Osteoblast (primary cell): ENCODE measurements at regions not wholly inside any gene's neighbourhood (a gene's known extent, or its start where the extent isn't known, plus 50 kb on each side); places are given as distances from the start of the nearest gene placed in this dataset.

Source experiments
- DNase-seq: peaks from one replicate; pipeline ENCODE4 v3.0.0; 2011; ENCODE audit warnings: low spot score, mixed read lengths; ENCODE audit not compliant: insufficient read length; ENCODE audit errors: missing footprints
- H2AFZ ChIP-seq: 2 replicates; pipeline ENCODE4 v1.6.0; 2011; ENCODE audit warnings: mild to moderate bottlenecking, low read length
- H3K27ac ChIP-seq: 2 replicates; pipeline ENCODE4 v1.5.1; 2011; ENCODE audit warnings: mild to moderate bottlenecking, low read depth, low read length, moderate library complexity
- H3K27me3 ChIP-seq: 2 replicates; pipeline ENCODE4 v1.6.0; 2012; ENCODE audit warnings: mild to moderate bottlenecking, control low read depth, inconsistent platforms, low read length, moderate library complexity; ENCODE audit not compliant: insufficient read depth
- H3K36me3 ChIP-seq: 2 replicates; pipeline ENCODE4 v1.5.1; 2011; ENCODE audit warnings: mild to moderate bottlenecking, low read length, control low read depth, moderate library complexity; ENCODE audit not compliant: insufficient read depth
- H3K4me1 ChIP-seq: 2 replicates; pipeline ENCODE4 v1.5.1; 2011; ENCODE audit warnings: mild to moderate bottlenecking, low read length, control low read depth, moderate library complexity; ENCODE audit not compliant: insufficient read depth
- H3K4me2 ChIP-seq: 2 replicates; pipeline ENCODE4 v1.6.0; 2011; ENCODE audit warnings: mild to moderate bottlenecking, low read length; ENCODE audit not compliant: insufficient read depth
- H3K4me3 ChIP-seq: fragments of 200-600 bp; sonication (generic); 3 replicates; pipeline ENCODE4 v1.5.1; 2012; ENCODE audit warnings: mild to moderate bottlenecking, low read length, inconsistent platforms; ENCODE audit not compliant: insufficient read depth
- H3K79me2 ChIP-seq: 2 replicates; pipeline ENCODE4 v1.6.0; 2012; ENCODE audit warnings: mild to moderate bottlenecking, low read length, control low read depth, inconsistent platforms; ENCODE audit not compliant: insufficient read depth
- H3K9me3 ChIP-seq: 2 replicates; pipeline ENCODE4 v1.5.1; 2011; ENCODE audit warnings: low read depth, low read length, control low read depth
- H4K20me1 ChIP-seq: 2 replicates; pipeline ENCODE4 v1.6.0; 2012; ENCODE audit warnings: mild to moderate bottlenecking, low read length, control low read depth; ENCODE audit not compliant: insufficient read depth
- CTCF ChIP-seq: IDR thresholded peaks from 2 replicates; pipeline ENCODE4 v1.5.1; 2011; ENCODE audit warnings: mild to moderate bottlenecking, low read depth, low read length, moderate library complexity; ENCODE audit errors: extremely low read depth

GRCh38 chr4:82049294-82049693 is 324.5 kb downstream of the HNRNPD start:
- Histone ChIP-seq H3K36me3 (no peaks in the 10 kb centered on the region), H4K20me1 (no peaks in the 10 kb centered on the region), H3K27me3 (no peaks in the 10 kb centered on the region), H3K4me1 (no peaks in the 10 kb centered on the region), H2AFZ (no peak overlapping the region), H3K9me3 (no peaks in the 10 kb centered on the region), H3K4me3 (no peak overlapping the region), H3K27ac (no peak overlapping the region), H3K79me2 (no peaks in the 10 kb centered on the region), H3K4me2 (no peak overlapping the region)
- DNase-seq, result no peak
- no peak for TF ChIP-seq CTCF

GRCh38 chr4:82047731-82048130 is 326.1 kb downstream of the HNRNPD start:
- Histone ChIP-seq H3K4me1 (no peaks in the 10 kb centered on the region), H3K9me3 (no peaks in the 10 kb centered on the region), H3K27ac (no peak overlapping the region), H3K36me3 (no peaks in the 10 kb centered on the region), H3K4me2 (no peak overlapping the region), H3K4me3 (no peak overlapping the region), H4K20me1 (no peaks in the 10 kb centered on the region), H3K79me2 (no peaks in the 10 kb centered on the region), H3K27me3 (no peaks in the 10 kb centered on the region), H2AFZ (no peak overlapping the region)
- TF ChIP-seq CTCF, result no peak
- DNase-seq, result no peak

- H3K9me3 ChIP-seq, result no peaks in the 10 kb centered on the region
- no peak overlapping the region for H3K4me2 ChIP-seq
- H3K79me2 ChIP-seq, result no peaks in the 10 kb centered on the region
- H3K4me1 ChIP-seq, result no peaks in the 10 kb centered on the region
- H3K36me3 ChIP-seq, result no peaks in the 10 kb centered on the region
- DNase-seq, result no peak
- peaks cover 2% of the 10 kb centered on the region for H3K27me3 ChIP-seq
- no peak overlapping the region for H2AFZ ChIP-seq
- no peaks in the 10 kb centered on the region for H4K20me1 ChIP-seq
- no peak overlapping the region for H3K27ac ChIP-seq
- H3K4me3 ChIP-seq, result no peak overlapping the region
- no peak for TF ChIP-seq CTCF
Observed at GRCh38 chr4:82046796-82047195, 327.0 kb downstream of the HNRNPD start.

DNA sequence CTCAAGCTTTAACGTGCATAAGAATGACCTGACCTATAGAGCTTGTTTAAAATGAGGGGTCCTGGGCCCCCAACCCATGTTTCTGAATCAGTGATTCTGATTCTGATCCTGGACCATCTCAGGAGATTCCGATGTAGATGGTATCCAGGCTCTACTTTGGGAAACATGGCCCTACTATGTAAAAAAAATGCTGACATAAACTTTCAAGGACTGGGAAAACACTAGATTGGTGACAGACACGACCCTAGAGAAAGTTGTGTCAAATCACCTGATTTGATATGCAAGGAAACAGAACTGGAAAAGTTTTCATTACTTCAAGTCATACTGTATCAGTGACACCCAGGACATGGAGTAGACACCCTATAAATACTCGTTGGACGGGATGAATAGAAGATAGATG is 328.5 kb downstream of the HNRNPD start:
- H2AFZ ChIP-seq, result no peak overlapping the region
- H3K4me1 ChIP-seq, result no peaks in the 10 kb centered on the region
- DNase-seq, result no peak
- no peak overlapping the region for H3K27ac ChIP-seq
- no peaks in the 10 kb centered on the region for H4K20me1 ChIP-seq
- no peaks in the 10 kb centered on the region for H3K36me3 ChIP-seq
- TF ChIP-seq CTCF, result no peak
- H3K9me3 ChIP-seq, result no peaks in the 10 kb centered on the region
- peaks cover 2% of the 10 kb centered on the region for H3K27me3 ChIP-seq
- H3K4me3 ChIP-seq, result no peak overlapping the region
- H3K79me2 ChIP-seq, result no peaks in the 10 kb centered on the region
- no peak overlapping the region for H3K4me2 ChIP-seq
